H9 (cell line): ENCODE measurements at regions not wholly inside any gene's neighbourhood (a gene's known extent, or its start where the extent isn't known, plus 50 kb on each side); places are given as distances from the start of the nearest gene placed in this dataset.

Experiments used
- DNase-seq: peaks from one replicate; pipeline ENCODE4 v3.0.0-alpha.2; 2017
- H2AFZ ChIP-seq: one replicate; pipeline ENCODE4 v1.6.1; 2013; ENCODE audit warnings: mild to moderate bottlenecking, low read length, control low read depth, moderate library complexity
- H2AK5ac ChIP-seq: 2 replicates; pipeline ENCODE4 v1.6.1; 2013; ENCODE audit warnings: low read length, control low read depth, mixed read lengths; ENCODE audit not compliant: insufficient read length
- H2BK120ac ChIP-seq: one replicate; pipeline ENCODE4 v1.6.1; 2013; ENCODE audit warnings: low read depth, mild to moderate bottlenecking, low read length, control low read depth, inconsistent platforms; ENCODE audit not compliant: poor library complexity, severe bottlenecking
- H2BK12ac ChIP-seq: 2 replicates; pipeline ENCODE4 v1.6.1; 2013; ENCODE audit warnings: low read length, control low read depth, mixed read lengths, low read depth; ENCODE audit not compliant: insufficient read length
- H2BK15ac ChIP-seq: 2 replicates; pipeline ENCODE4 v1.6.1; 2013; ENCODE audit warnings: low read depth, low read length, control low read depth
- H2BK20ac ChIP-seq: one replicate; pipeline ENCODE4 v1.6.1; 2013; ENCODE audit warnings: low read depth, mild to moderate bottlenecking, low read length, control low read depth, inconsistent platforms; ENCODE audit not compliant: poor library complexity, severe bottlenecking
- H2BK5ac ChIP-seq: 2 replicates; pipeline ENCODE4 v1.6.1; 2013; ENCODE audit warnings: low read length, control low read depth, mixed read lengths; ENCODE audit not compliant: insufficient read length
- H3K14ac ChIP-seq: 2 replicates; pipeline ENCODE4 v1.6.1; 2013; ENCODE audit warnings: low read length, control low read depth; ENCODE audit not compliant: insufficient read depth
- H3K18ac ChIP-seq: 2 replicates; pipeline ENCODE4 v1.6.1; 2013; ENCODE audit warnings: low read depth, mild to moderate bottlenecking, mixed read lengths, low read length, control low read depth; ENCODE audit not compliant: insufficient read length
- H3K23ac ChIP-seq: 2 replicates; pipeline ENCODE4 v1.6.1; 2013; ENCODE audit warnings: low read length, control low read depth, mixed read lengths, low read depth; ENCODE audit not compliant: insufficient read length
- H3K23me2 ChIP-seq: 2 replicates; pipeline ENCODE4 v1.6.1; 2013; ENCODE audit warnings: low read depth, mild to moderate bottlenecking, mixed read lengths, low read length, control low read depth; ENCODE audit not compliant: insufficient read length, poor library complexity, severe bottlenecking
- H3K27ac ChIP-seq: 2 replicates; pipeline ENCODE4 v1.5.1; 2013; ENCODE audit warnings: low read length, control low read depth, mixed read lengths, low read depth; ENCODE audit not compliant: insufficient read length
- H3K27me3 ChIP-seq: 2 replicates; pipeline ENCODE4 v1.6.1; 2013; ENCODE audit warnings: low read length, control low read depth, inconsistent platforms; ENCODE audit not compliant: insufficient read depth
- H3K4ac ChIP-seq: 2 replicates; pipeline ENCODE4 v1.6.1; 2013; ENCODE audit warnings: low read depth, mild to moderate bottlenecking, control low read depth, inconsistent platforms, low read length, moderate library complexity
- H3K4me1 ChIP-seq: 2 replicates; pipeline ENCODE4 v1.6.1; 2013; ENCODE audit warnings: low read length, control low read depth, inconsistent platforms; ENCODE audit not compliant: insufficient read depth
- H3K4me2 ChIP-seq: 2 replicates; pipeline ENCODE4 v1.6.1; 2013; ENCODE audit warnings: low read length, control low read depth, mixed read lengths; ENCODE audit not compliant: insufficient read length, insufficient read depth
- H3K56ac ChIP-seq: 2 replicates; pipeline ENCODE4 v1.6.1; 2013; ENCODE audit warnings: low read depth, mild to moderate bottlenecking, mixed read lengths, low read length, control low read depth; ENCODE audit not compliant: insufficient read length
- H3K79me1 ChIP-seq: 2 replicates; pipeline ENCODE4 v1.6.1; 2013; ENCODE audit warnings: low read depth, mild to moderate bottlenecking, moderate library complexity, low read length, control low read depth, inconsistent platforms; ENCODE audit not compliant: insufficient read depth, poor library complexity, severe bottlenecking
- H3K79me2 ChIP-seq: 2 replicates; pipeline ENCODE4 v1.6.1; 2013; ENCODE audit warnings: low read length, control low read depth, inconsistent platforms; ENCODE audit not compliant: insufficient read depth
- H3K9ac ChIP-seq: 2 replicates; pipeline ENCODE4 v1.6.1; 2013; ENCODE audit warnings: low read length, control low read depth, mixed read lengths; ENCODE audit not compliant: insufficient read length; ENCODE audit errors: extremely low read depth
- H3K9me3 ChIP-seq: one replicate; pipeline ENCODE4 v1.6.1; 2013; ENCODE audit warnings: low read depth, low read length, inconsistent platforms; ENCODE audit not compliant: control insufficient read depth
- H3T11ph ChIP-seq: one replicate; pipeline ENCODE4 v1.6.1; 2013; ENCODE audit warnings: mild to moderate bottlenecking, low read length, control low read depth, inconsistent platforms
- H4K20me1 ChIP-seq: one replicate; pipeline ENCODE4 v1.6.1; 2013; ENCODE audit not compliant: control insufficient read depth, insufficient read length, insufficient read depth
- H4K5ac ChIP-seq: 2 replicates; pipeline ENCODE4 v1.6.1; 2013; ENCODE audit warnings: low read depth, mild to moderate bottlenecking, mixed read lengths, low read length, control low read depth; ENCODE audit not compliant: insufficient read length
- H4K8ac ChIP-seq: replicated peaks from 2 replicates; pipeline ENCODE4 v1.6.1; 2013; ENCODE audit warnings: low read length, control low read depth, mixed read lengths, low read depth; ENCODE audit not compliant: insufficient read length
- H4K91ac ChIP-seq: 2 replicates; pipeline ENCODE4 v1.6.1; 2013; ENCODE audit warnings: low read depth, mild to moderate bottlenecking, moderate library complexity, mixed read lengths, low read length, control low read depth; ENCODE audit not compliant: insufficient read length
- H3K27ac Mint-ChIP-seq, 3 experiments: 2 replicates in 2 of 3; 3 replicates in 1 of 3; pipeline ENCODE4 v1.8.0; 2020 to 2021; ENCODE audit warnings: mixed read lengths in 3 of 3, mild to moderate bottlenecking in 1 of 3, moderate library complexity in 1 of 3
- H3K27me3 Mint-ChIP-seq: 2 replicates; pipeline ENCODE4 v1.8.0; 2021; ENCODE audit warnings: low read depth, mild to moderate bottlenecking, moderate library complexity, mixed read lengths
- H3K36me3 Mint-ChIP-seq, 3 experiments: 2 replicates in 2 of 3; 3 replicates in 1 of 3; pipeline ENCODE4 v1.8.0; 2020 to 2021; ENCODE audit warnings: low read depth in 3 of 3, mixed read lengths in 3 of 3; ENCODE audit not compliant: insufficient read depth in 1 of 3
- H3K4me1 Mint-ChIP-seq, 2 experiments: 2 replicates each; pipeline ENCODE4 v1.8.0; 2020; ENCODE audit warnings: mixed read lengths in 2 of 2
- H3K4me3 Mint-ChIP-seq, 2 experiments: 2 replicates in 1 of 2; 3 replicates in 1 of 2; pipeline ENCODE4 v1.8.0; 2020 to 2021; ENCODE audit warnings: mild to moderate bottlenecking in 2 of 2, mixed read lengths in 2 of 2, moderate library complexity in 1 of 2
- H3K9me3 Mint-ChIP-seq, 2 experiments: 2 replicates in 1 of 2; 3 replicates in 1 of 2; pipeline ENCODE4 v1.8.0; 2020; ENCODE audit warnings: mild to moderate bottlenecking in 2 of 2, mixed read lengths in 2 of 2, moderate library complexity in 1 of 2
- CTCF ChIP-seq: fragments of 200-600 bp; sonication (generic); conservative IDR thresholded peaks from 3 replicates; pipeline ENCODE4 v1.8.0; 2021; ENCODE audit warnings: antibody characterized with exemption, mild to moderate bottlenecking
- WGBS: extraction: QIAGEN DNeasy Blood & Tissue Kit; methylation state at CpG from one replicate; pipeline ENCODE4 v1.1.7; 2013; ENCODE audit warnings: missing lambda C conversion rate, low lambda C conversion rate, mixed read lengths; ENCODE audit not compliant: insufficient read length; ENCODE audit errors: extremely low coverage; 5-methylcytosine and 5-hydroxymethylcytosine counted together

GRCh38 chr13:80946008-80946802 lies 605.3 kb upstream of the SPRY2 start:
- H3K27me3 ChIP-seq = no peaks in the 10 kb centered on the region
- no peak overlapping the region for H2BK120ac ChIP-seq
- H3K27ac ChIP-seq = no peak overlapping the region
- no peaks in the 10 kb centered on the region for H4K20me1 ChIP-seq
- H3K18ac ChIP-seq = no peak overlapping the region
- Mint-ChIP-seq H3K9me3 (no peaks in the 10 kb centered on the region), H3K4me3 (no peak overlapping the region), H3K4me1 (peaks cover 0 to 3% of the 10 kb centered on the region in 2 experiments; a peak in 1 of 4 replicates), H3K27ac (peak overlapping the region in 1 of 3 experiments; percentile 96; a peak in 2 of 7 replicates), H3K36me3 (no peaks in the 10 kb centered on the region), H3K27me3 (no peaks in the 10 kb centered on the region)
- no peaks in the 10 kb centered on the region for H3K79me2 ChIP-seq
- no peak overlapping the region for H3K14ac ChIP-seq
- no peak overlapping the region for H3K9ac ChIP-seq
- H3K9me3 ChIP-seq = no peaks in the 10 kb centered on the region
- no peaks in the 10 kb centered on the region for H3K4me1 ChIP-seq
- no peak overlapping the region for H2BK15ac ChIP-seq
- H4K8ac ChIP-seq = no peak overlapping the region
- H4K5ac ChIP-seq = no peak overlapping the region
- no peak for TF ChIP-seq CTCF
- no peak overlapping the region for H3K23ac ChIP-seq
- H2BK5ac ChIP-seq = no peak overlapping the region
- no peak overlapping the region for H2BK20ac ChIP-seq
- H3K56ac ChIP-seq = no peak overlapping the region
- H3K79me1 ChIP-seq = no peaks in the 10 kb centered on the region
- no peak overlapping the region for H3K4ac ChIP-seq
- no peak overlapping the region for H4K91ac ChIP-seq
- H2AK5ac ChIP-seq = no peak overlapping the region
- H3T11ph ChIP-seq = no peak overlapping the region
- WGBS = no CpG with 5 or more reads among the region's 4 CpGs
- DNase-seq = no peak
- H2AFZ ChIP-seq = no peak overlapping the region
- H3K4me2 ChIP-seq = no peak overlapping the region
- no peaks in the 10 kb centered on the region for H3K23me2 ChIP-seq
- H2BK12ac ChIP-seq = no peak overlapping the region
